Vagina (tissue), 2 donors: ENCODE measurements at regions not wholly inside any gene's neighbourhood (a gene's known extent, or its start where the extent isn't known, plus 50 kb on each side); places are given as distances from the start of the nearest gene placed in this dataset.

Source experiments
- DNase-seq, 2 donors: peaks; one replicate each; pipeline ENCODE4 v3.0.0-alpha.2; 2017; ENCODE audit errors: extremely low spot score in 2 of 2
- H3K27ac ChIP-seq: fragments of 200-600 bp; sonication (generic); one replicate; pipeline ENCODE4 v1.5.1; 2019
- H3K27me3 ChIP-seq: fragments of 200-600 bp; sonication (generic); one replicate; pipeline ENCODE4 v1.5.1; 2019
- H3K36me3 ChIP-seq, 2 donors: fragments of 200-600 bp; sonication (generic); one replicate each; pipeline ENCODE4 v1.5.1; 2017 to 2019
- H3K4me1 ChIP-seq: fragments of 200-600 bp; sonication (generic); one replicate; pipeline ENCODE4 v1.5.1; 2019
- H3K4me3 ChIP-seq, 2 donors: fragments of 200-600 bp; sonication (generic); 1 replicate in 1 of 2; 2 replicates in 1 of 2; pipeline ENCODE4 v1.5.1; 2016 to 2019
- H3K9me3 ChIP-seq: fragments of 200-600 bp; sonication (generic); one replicate; pipeline ENCODE4 v1.5.1; 2019
- CTCF ChIP-seq, 3 experiments: fragments of 450-650 bp in 2 of 3; fragments of 200-600 bp in 1 of 3; sonication (generic) in 1 of 3; IDR thresholded peaks; one replicate each; pipeline ENCODE4 v1.5.1; 2017 to 2019; ENCODE audit warnings: antibody characterized with exemption in 3 of 3, mild to moderate bottlenecking in 2 of 3, moderate library complexity in 2 of 3
- POLR2A ChIP-seq, 2 donors: fragments of 450-650 bp; IDR thresholded peaks; one replicate each; pipeline ENCODE4 v1.6.1; 2017; ENCODE audit warnings: antibody characterized with exemption in 2 of 2, mild to moderate bottlenecking in 2 of 2, moderate library complexity in 2 of 2
- POLR2AphosphoS5 ChIP-seq, 2 donors: sonication (generic); formaldehyde crosslinking; IDR thresholded peaks; one replicate each; pipeline ENCODE4 v1.9.0; 2017; ENCODE audit warnings: antibody characterized with exemption in 2 of 2, mild to moderate bottlenecking in 2 of 2, low read depth in 1 of 2; ENCODE audit not compliant: insufficient read depth in 1 of 2
- intact Hi-C: fragments of 100-400 bp; cut with DNase I; formaldehyde crosslinking; loops from one replicate; pipeline ENCODE4 v1.15.1; 2023

GRCh38 chr9:85421641-85422040 lies 320.1 kb downstream of the AGTPBP1 start:
- TF ChIP-seq POLR2AphosphoS5 (IDR thresholded peaks at IDR 0.05; ENCODE audit: insufficient read depth in 1 of 2, low read depth in 1 of 2) (no peak), CTCF (IDR thresholded peaks at IDR 0.05) (no peak), POLR2A (IDR thresholded peaks at IDR 0.05) (no peak)
- H3K4me3 ChIP-seq: no peak overlapping the region
- no peaks in the 10 kb centered on the region for H3K27me3 ChIP-seq
- intact Hi-C loops: no loop called here
- no peak overlapping the region for H3K27ac ChIP-seq
- H3K9me3 ChIP-seq: no peaks in the 10 kb centered on the region
- peaks cover 11% of the 10 kb centered on the region for H3K4me1 ChIP-seq
- no peaks in the 10 kb centered on the region for H3K36me3 ChIP-seq
- no peak for DNase-seq

- Histone ChIP-seq H3K4me1 (peaks cover 6% of the 10 kb centered on the region), H3K36me3 (no peaks in the 10 kb centered on the region), H3K9me3 (no peaks in the 10 kb centered on the region), H3K27ac (no peak overlapping the region), H3K4me3 (no peak overlapping the region), H3K27me3 (no peaks in the 10 kb centered on the region)
- intact Hi-C loops: no loop called here
- no peak for DNase-seq
- TF ChIP-seq POLR2A (IDR thresholded peaks at IDR 0.05) (no peak), POLR2AphosphoS5 (IDR thresholded peaks at IDR 0.05; ENCODE audit: insufficient read depth in 1 of 2, low read depth in 1 of 2) (no peak), CTCF (IDR thresholded peaks at IDR 0.05) (no peak)
Observed at GRCh38 chr9:85420750-85421149, 321.0 kb downstream of the AGTPBP1 start.

- no peak for TF ChIP-seq CTCF (IDR thresholded peaks at IDR 0.05)
- no peak for TF ChIP-seq POLR2AphosphoS5 (IDR thresholded peaks at IDR 0.05; ENCODE audit: insufficient read depth in 1 of 2, low read depth in 1 of 2)
- no peak for TF ChIP-seq POLR2A (IDR thresholded peaks at IDR 0.05)
- Histone ChIP-seq H3K27me3 (no peaks in the 10 kb centered on the region), H3K9me3 (no peaks in the 10 kb centered on the region), H3K27ac (no peak overlapping the region), H3K4me1 (no peaks in the 10 kb centered on the region), H3K4me3 (no peak overlapping the region), H3K36me3 (no peaks in the 10 kb centered on the region)
- no peak for DNase-seq
- intact Hi-C loops: no loop called here
Observed at GRCh38 chr9:85417674-85418073, 324.1 kb downstream of the AGTPBP1 start.

- no peaks in the 10 kb centered on the region for H3K27me3 ChIP-seq
- H3K27ac ChIP-seq: no peak overlapping the region
- H3K9me3 ChIP-seq: no peaks in the 10 kb centered on the region
- H3K4me1 ChIP-seq: no peaks in the 10 kb centered on the region
- intact Hi-C loops: no loop called here
- H3K36me3 ChIP-seq: no peaks in the 10 kb centered on the region
- no peak for DNase-seq
- no peak overlapping the region for H3K4me3 ChIP-seq
- TF ChIP-seq POLR2AphosphoS5 (IDR thresholded peaks at IDR 0.05; ENCODE audit: insufficient read depth in 1 of 2, low read depth in 1 of 2): no peak
- TF ChIP-seq POLR2A (IDR thresholded peaks at IDR 0.05): no peak
- TF ChIP-seq CTCF (IDR thresholded peaks at IDR 0.05): no peak
Observed at GRCh38 chr9:85416715-85417114, 325.0 kb downstream of the AGTPBP1 start.

GRCh38 chr9:85414390-85414789 lies 327.4 kb downstream of the AGTPBP1 start:
- intact Hi-C loops: no loop called here
- no peak for TF ChIP-seq CTCF (IDR thresholded peaks at IDR 0.05)
- no peaks in the 10 kb centered on the region for H3K9me3 ChIP-seq
- no peak overlapping the region for H3K4me3 ChIP-seq
- no peak overlapping the region for H3K27ac ChIP-seq
- no peaks in the 10 kb centered on the region for H3K36me3 ChIP-seq
- no peaks in the 10 kb centered on the region for H3K4me1 ChIP-seq
- DNase-seq: no peak
- no peaks in the 10 kb centered on the region for H3K27me3 ChIP-seq
